Peyer's patch (tissue), 4 donors: ENCODE measurements at regions not wholly inside any gene's neighbourhood (a gene's known extent, or its start where the extent isn't known, plus 50 kb on each side); places are given as distances from the start of the nearest gene placed in this dataset.

ENCODE experiments used
- DNase-seq, 3 donors: peaks; one replicate each; pipeline ENCODE4 v3.0.0-alpha.2; 2017 to 2019
- H3K27ac ChIP-seq, 4 donors: fragments of 200-600 bp; sonication (generic); one replicate each; pipeline ENCODE4 v1.5.1; 2016 to 2019
- H3K27me3 ChIP-seq, 2 donors: fragments of 200-600 bp; sonication (generic); one replicate each; pipeline ENCODE4 v1.5.1; 2019
- H3K36me3 ChIP-seq, 3 donors: fragments of 200-600 bp; sonication (generic); one replicate each; pipeline ENCODE4 v1.5.1; 2016 to 2019
- H3K4me1 ChIP-seq, 4 donors: fragments of 200-600 bp; sonication (generic); one replicate each; pipeline ENCODE4 v1.5.1; 2016 to 2019
- H3K4me3 ChIP-seq, 4 donors: fragments of 200-600 bp; sonication (generic); 1 replicate in 3 of 4; 2 replicates in 1 of 4; pipeline ENCODE4 v1.5.1; 2016 to 2019; ENCODE audit warnings: mild to moderate bottlenecking in 1 of 4
- H3K9me3 ChIP-seq, 4 donors: fragments of 200-600 bp; sonication (generic); one replicate each; pipeline ENCODE4 v1.5.1; 2016 to 2019; ENCODE audit warnings: mild to moderate bottlenecking in 1 of 4
- CTCF ChIP-seq, 6 experiments: fragments of 450-650 bp in 4 of 6; fragments of 200-600 bp in 2 of 6; sonication (generic) in 1 of 6; IDR thresholded peaks; one replicate each; pipeline ENCODE4 v1.5.1; 2017 to 2019; ENCODE audit warnings: antibody characterized with exemption in 6 of 6, mild to moderate bottlenecking in 3 of 6, moderate library complexity in 1 of 6
- POLR2A ChIP-seq, 2 donors: fragments of 450-650 bp; IDR thresholded peaks; one replicate each; pipeline ENCODE4 v1.5.1; 2017; ENCODE audit warnings: antibody characterized with exemption in 2 of 2, mild to moderate bottlenecking in 2 of 2, moderate library complexity in 2 of 2

GRCh38 chr13:104678161-104678560 lies 1611.9 kb upstream of the SLC10A2 start:
- H3K9me3 ChIP-seq, result no peaks in the 10 kb centered on the region
- H3K36me3 ChIP-seq, result no peaks in the 10 kb centered on the region
- H3K4me1 ChIP-seq, result no peaks in the 10 kb centered on the region
- TF ChIP-seq CTCF (IDR thresholded peaks at IDR 0.05) (no peak), POLR2A (IDR thresholded peaks at IDR 0.05) (no peak)
- H3K27ac ChIP-seq, result no peak overlapping the region
- H3K4me3 ChIP-seq, result no peak overlapping the region
- DNase-seq, result no peak
- H3K27me3 ChIP-seq, result no peaks in the 10 kb centered on the region

GRCh38 chr13:104671901-104672300 lies 1605.7 kb upstream of the SLC10A2 start:
- no peaks in the 10 kb centered on the region for H3K9me3 ChIP-seq
- H3K4me1 ChIP-seq, result no peaks in the 10 kb centered on the region
- no peak overlapping the region for H3K27ac ChIP-seq
- no peak for DNase-seq
- no peak for TF ChIP-seq CTCF (IDR thresholded peaks at IDR 0.05)
- no peak for TF ChIP-seq POLR2A (IDR thresholded peaks at IDR 0.05)
- H3K36me3 ChIP-seq, result no peaks in the 10 kb centered on the region
- no peaks in the 10 kb centered on the region for H3K27me3 ChIP-seq
- no peak overlapping the region for H3K4me3 ChIP-seq

GRCh38 chr13:104657196-104657595 lies 1591.0 kb upstream of the SLC10A2 start:
- Histone ChIP-seq H3K27ac (no peak overlapping the region), H3K9me3 (no peaks in the 10 kb centered on the region), H3K4me1 (no peaks in the 10 kb centered on the region), H3K27me3 (no peaks in the 10 kb centered on the region), H3K36me3 (no peaks in the 10 kb centered on the region), H3K4me3 (no peak overlapping the region)
- TF ChIP-seq POLR2A (IDR thresholded peaks at IDR 0.05), result no peak
- no peak for TF ChIP-seq CTCF (IDR thresholded peaks at IDR 0.05)
- DNase-seq, result no peak

- H3K36me3 ChIP-seq, result no peaks in the 10 kb centered on the region
- H3K9me3 ChIP-seq, result no peaks in the 10 kb centered on the region
- H3K27ac ChIP-seq, result no peak overlapping the region
- H3K4me1 ChIP-seq, result no peaks in the 10 kb centered on the region
- no peaks in the 10 kb centered on the region for H3K27me3 ChIP-seq
- H3K4me3 ChIP-seq, result no peak overlapping the region
- no peak for TF ChIP-seq POLR2A (IDR thresholded peaks at IDR 0.05)
- TF ChIP-seq CTCF (IDR thresholded peaks at IDR 0.05), result no peak
- no peak for DNase-seq
Observed at GRCh38 chr13:104650431-104650830, 1584.2 kb upstream of the SLC10A2 start.

- TF ChIP-seq CTCF (IDR thresholded peaks at IDR 0.05), result no peak
- TF ChIP-seq POLR2A (IDR thresholded peaks at IDR 0.05), result no peak
- Histone ChIP-seq H3K9me3 (no peaks in the 10 kb centered on the region), H3K4me3 (no peak overlapping the region), H3K27ac (no peak overlapping the region), H3K4me1 (no peaks in the 10 kb centered on the region), H3K36me3 (no peaks in the 10 kb centered on the region), H3K27me3 (no peaks in the 10 kb centered on the region)
- no peak for DNase-seq
Observed at GRCh38 chr13:104648291-104648690, 1582.1 kb upstream of the SLC10A2 start.

- Histone ChIP-seq H3K4me1 (no peaks in the 10 kb centered on the region), H3K4me3 (no peak overlapping the region), H3K27me3 (no peaks in the 10 kb centered on the region), H3K9me3 (no peaks in the 10 kb centered on the region), H3K36me3 (no peaks in the 10 kb centered on the region), H3K27ac (no peak overlapping the region)
- no peak for DNase-seq
- TF ChIP-seq CTCF (IDR thresholded peaks at IDR 0.05) (no peak), POLR2A (IDR thresholded peaks at IDR 0.05) (no peak)
Observed at GRCh38 chr13:104645786-104646185, 1579.6 kb upstream of the SLC10A2 start.
